Panc1 (cell line): ENCODE measurements at regions not wholly inside any gene's neighbourhood (a gene's known extent, or its start where the extent isn't known, plus 50 kb on each side); places are given as distances from the start of the nearest gene placed in this dataset.

Experiments used
- ATAC-seq: fragments of 200-7000 bp; cut with Tn5 transposase; 2 replicates; pipeline ENCODE4 v1.9.1; 2020; ENCODE audit warnings: mild to moderate bottlenecking, moderate library complexity
- BruUV-seq: library from RNA; stranded (reverse); fragments of 400-500 nt; replicated peaks from 2 replicates; lab custom pipeline; 2021; lab: Mats Ljungman, UMichigan
- CTCF ChIA-PET: fragments of 300-600 bp; sonication (Branson Sonifier 250); formaldehyde crosslinking; loops from one replicate; lab custom pipeline; 2022; ENCODE audit warnings: antibody characterized with exemption; lab: Charles Lee
- POLR2A ChIA-PET: fragments of 300-600 bp; sonication (Branson Sonifier 250); formaldehyde crosslinking; loops from one replicate; lab custom pipeline; 2022; ENCODE audit warnings: antibody characterized with exemption; lab: Charles Lee
- DNase-seq: peaks from one replicate; pipeline ENCODE4 v3.0.0-alpha.2; 2010; ENCODE audit warnings: low read depth, low spot score
- H3K27ac ChIP-seq: 2 replicates; pipeline ENCODE4 v1.5.1; 2011; ENCODE audit warnings: mild to moderate bottlenecking, low read length, inconsistent platforms
- H3K27me3 ChIP-seq: fragments of 200-500 bp; sonication (Bioruptor generic); 2 replicates; pipeline ENCODE4 v1.6.0; 2014; ENCODE audit warnings: low read length, inconsistent platforms; ENCODE audit not compliant: control insufficient read depth, insufficient read depth
- H3K36me3 ChIP-seq: fragments of 200-500 bp; sonication (Bioruptor generic); 2 replicates; pipeline ENCODE4 v1.5.1; 2014; ENCODE audit warnings: inconsistent platforms, mild to moderate bottlenecking, low read length, moderate library complexity; ENCODE audit not compliant: control insufficient read depth, insufficient read depth
- H3K4me1 ChIP-seq: 2 replicates; pipeline ENCODE4 v1.5.1; 2011; ENCODE audit warnings: inconsistent platforms, mild to moderate bottlenecking, low read length, moderate library complexity; ENCODE audit not compliant: control insufficient read depth, insufficient read depth
- H3K4me3 ChIP-seq, 2 experiments: 2 replicates each; pipeline ENCODE4 v1.5.1; 2011 to 2012; ENCODE audit warnings: low read depth in 2 of 2, low read length in 2 of 2, mild to moderate bottlenecking in 2 of 2, inconsistent platforms in 1 of 2, moderate library complexity in 1 of 2
- H3K9me3 ChIP-seq: fragments of 200-500 bp; sonication (Bioruptor generic); 2 replicates; pipeline ENCODE4 v1.5.1; 2014; ENCODE audit warnings: low read depth, mild to moderate bottlenecking, inconsistent platforms, low read length, moderate library complexity; ENCODE audit not compliant: control insufficient read depth, insufficient read depth
- CTCF ChIP-seq: fragments of 450-650 bp; IDR thresholded peaks from 2 replicates; pipeline ENCODE4 v1.5.1; 2017; ENCODE audit warnings: mild to moderate bottlenecking
- POLR2AphosphoS5 ChIP-seq: IDR thresholded peaks from 2 replicates; pipeline ENCODE4 v1.6.1; 2012; ENCODE audit warnings: mild to moderate bottlenecking, low read depth, low read length, moderate library complexity
- REST ChIP-seq, 2 experiments: IDR thresholded peaks; 2 replicates each; pipeline ENCODE4 v1.6.1; 2011 to 2012; ENCODE audit warnings: low read depth in 2 of 2, control low read depth in 1 of 2, low read length in 1 of 2, mild to moderate bottlenecking in 1 of 2, moderate library complexity in 1 of 2; ENCODE audit not compliant: insufficient read depth in 1 of 2
- SIN3A ChIP-seq: IDR thresholded peaks from 2 replicates; pipeline ENCODE4 v1.6.1; 2012; ENCODE audit warnings: low read depth, mild to moderate bottlenecking, low read length, moderate library complexity, borderline replicate concordance; ENCODE audit not compliant: insufficient read depth
- TCF7L2 ChIP-seq: IDR thresholded peaks from 2 replicates; pipeline ENCODE4 v1.6.1; 2011; ENCODE audit warnings: mild to moderate bottlenecking, low read depth, low read length, inconsistent platforms
- in situ Hi-C: cut with HindIII; loops from 2 replicates; pipeline ENCODE4 v1.10.0; 2016; ENCODE audit warnings: low sequenced_read_pairs, low pct_unique_long_range_greater_than_20kb
- intact Hi-C: fragments of 100-400 bp; cut with micrococcal nuclease; formaldehyde crosslinking; loops from one replicate; pipeline ENCODE4 v1.10.0; 2022; ENCODE audit not compliant: unreplicated experiment

GRCh38 chrX:42967681-42968300 lies 189.8 kb upstream of the PPP1R2C start:
- ChIA-PET POLR2A (no interaction called here), CTCF (no interaction called here)
- in situ Hi-C loops (no loop called here), intact Hi-C loops (no loop called here)
- BruUV-seq = no TSS peak
- TF ChIP-seq REST (IDR thresholded peaks at IDR 0.05; ENCODE audit: insufficient read depth in 1 of 2, low read depth in 2 of 2, low read length in 1 of 2) (no peak), POLR2AphosphoS5 (no peak), SIN3A (no peak), TCF7L2 (no peak), CTCF (no peak)
- Histone ChIP-seq H3K4me1 (no peaks in the 10 kb centered on the region), H3K36me3 (no peaks in the 10 kb centered on the region), H3K27ac (no peak overlapping the region), H3K27me3 (no peaks in the 10 kb centered on the region), H3K4me3 (no peak overlapping the region), H3K9me3 (no peaks in the 10 kb centered on the region)
- ATAC-seq = no peak
- no peak for DNase-seq

GRCh38 chrX:42973321-42973720 lies 195.4 kb upstream of the PPP1R2C start:
- ATAC-seq (no peak), DNase-seq (no peak)
- no peak overlapping the region for H3K4me3 ChIP-seq
- H3K9me3 ChIP-seq = no peaks in the 10 kb centered on the region
- no peaks in the 10 kb centered on the region for H3K27me3 ChIP-seq
- BruUV-seq = no TSS peak
- intact Hi-C loops (no loop called here), in situ Hi-C loops (no loop called here)
- H3K4me1 ChIP-seq = no peaks in the 10 kb centered on the region
- no peak for TF ChIP-seq TCF7L2
- no peak for TF ChIP-seq CTCF
- no peak for TF ChIP-seq REST (IDR thresholded peaks at IDR 0.05; ENCODE audit: insufficient read depth in 1 of 2, low read depth in 2 of 2, low read length in 1 of 2)
- TF ChIP-seq SIN3A = no peak
- TF ChIP-seq POLR2AphosphoS5 = no peak
- ChIA-PET CTCF (no interaction called here), POLR2A (no interaction called here)
- H3K27ac ChIP-seq = no peak overlapping the region
- H3K36me3 ChIP-seq = no peaks in the 10 kb centered on the region
